H1 (cell line): ENCODE measurements at regions not wholly inside any gene's neighbourhood (a gene's known extent, or its start where the extent isn't known, plus 50 kb on each side); places are given as distances from the start of the nearest gene placed in this dataset.

ENCODE experiments used
- RAD21 ChIP-seq, 2 experiments: IDR thresholded peaks in 1 of 2; conservative IDR thresholded peaks in 1 of 2; 2 replicates each; pipeline ENCODE4 v1.6.1; 2011; ENCODE audit warnings: low read depth in 2 of 2, low read length in 2 of 2, improper control_type of control experiment in 1 of 2, inconsistent platforms in 1 of 2, mild to moderate bottlenecking in 1 of 2, moderate library complexity in 1 of 2
- RFX5 ChIP-seq: IDR thresholded peaks from 2 replicates; pipeline ENCODE4 v1.6.1; 2011; ENCODE audit warnings: low read depth, low read length, improper control_type of control experiment, borderline replicate concordance

DNA sequence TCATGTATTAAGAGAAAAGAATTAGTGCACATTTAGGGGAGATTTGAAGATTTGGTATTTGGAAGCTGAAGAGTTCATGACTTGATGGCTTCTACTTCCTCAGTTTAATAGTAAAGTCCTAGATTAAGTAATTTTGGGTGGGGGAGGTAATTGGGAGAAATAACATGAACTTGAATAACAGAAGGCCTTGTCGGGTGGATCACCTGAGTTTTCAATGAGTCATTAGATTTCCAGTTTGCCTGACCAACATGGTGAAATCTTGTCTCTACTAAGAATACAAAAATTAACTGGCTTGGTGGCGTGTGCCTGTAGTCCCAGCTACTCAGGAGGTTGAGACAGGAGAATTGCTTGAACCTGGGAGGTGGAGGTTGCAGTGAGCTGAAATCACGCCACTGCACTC lies 181.0 kb downstream of the GJA1 start (continued):
- no peak for TF ChIP-seq RFX5
- TF ChIP-seq RAD21 (IDR thresholded peaks at IDR 0.05 in 1 of 2, conservative IDR thresholded peaks at IDR 0.05 in 1 of 2; ENCODE audit: low read depth in 2 of 2, low read length in 2 of 2): no peak
- TF ChIP-seq, all 59 proteins: peak for 0
